ENCODE measurements at regions not wholly inside any gene's neighbourhood (a gene's known extent, or its start where the extent isn't known, plus 50 kb on each side); places are given as distances from the start of the nearest gene placed in this dataset.

DNA sequence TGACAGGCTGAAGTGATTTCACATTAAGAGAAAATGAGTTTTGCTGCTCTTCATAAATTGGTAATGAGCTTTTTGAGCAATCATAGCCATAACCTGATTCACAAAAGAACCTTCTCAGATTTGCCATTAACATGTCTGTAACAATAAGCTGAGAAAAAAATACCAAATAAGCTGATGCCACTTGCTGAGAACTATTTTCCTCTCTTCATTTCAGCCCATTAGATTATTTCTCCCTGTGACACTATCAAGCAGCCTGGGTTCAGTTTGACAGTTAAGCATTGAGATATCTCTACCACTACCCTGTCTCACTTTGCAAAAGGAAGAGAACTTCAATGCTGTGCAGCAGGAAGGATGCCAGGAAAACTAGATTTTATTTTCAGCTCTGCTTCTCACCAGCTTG is 673.9 kb downstream of the TRIB2 start:
- FAIRE-seq (no peak), ATAC-seq (no peak), DNase-seq (ENCODE audit: low read depth, low spot score) (no peak)
- RAD21 ChIA-PET (ENCODE audit: unreplicated experiment) = no interaction called here
- POLR2A ChIA-PET = no interaction called here
- SMC1A ChIA-PET (ENCODE audit: uncharacterized antibody, unreplicated experiment) = interaction anchor here (0.8 to 1.8 kb wide), 2 partner anchors 14 to 72 kb away, joined by 3 read pairs; no protein-coding TSS in a partner anchor
- Histone ChIP-seq H3K27ac (ENCODE audit: control insufficient read depth, insufficient read depth) (no peak overlapping the region), H3K27me3 (replicated peaks in 1 of 2; ENCODE audit: control insufficient read depth in 2 of 2, insufficient read depth in 2 of 2, low read length in 1 of 2) (no peaks in the 10 kb centered on the region), H3K4me2 (ENCODE audit: control insufficient read depth, insufficient read depth) (no peak overlapping the region), H3K4me3 (no peak overlapping the region), H4K20me1 (ENCODE audit: control insufficient read depth, insufficient read depth) (no peaks in the 10 kb centered on the region), H2AFZ (ENCODE audit: control insufficient read depth, low read depth, low read length) (no peak overlapping the region), H3K9ac (ENCODE audit: control insufficient read depth, insufficient read depth, low read length) (no peak overlapping the region), H3K36me3 (ENCODE audit: control insufficient read depth in 2 of 2, insufficient read depth in 2 of 2, low read length in 1 of 2) (no peaks in the 10 kb centered on the region), H3K9me3 (replicated peaks; ENCODE audit: control insufficient read depth, insufficient read depth, low read length) (no peaks in the 10 kb centered on the region), H3K79me2 (ENCODE audit: control insufficient read depth, insufficient read depth, low read length) (no peaks in the 10 kb centered on the region), H3K4me1 (ENCODE audit: control insufficient read depth, insufficient read depth, low read length) (no peaks in the 10 kb centered on the region)
- CTCF ChIA-PET = interaction anchor here (1.3 to 1.9 kb wide), 2 partner anchors 12 to 14 kb away, joined by 3 to 7 read pairs; no protein-coding TSS in a partner anchor
- intact Hi-C loops (cut with micrococcal nuclease; ENCODE audit: unreplicated experiment) (no loop called here), in situ Hi-C loops (cut with MboI) (no loop called here)
- TF ChIP-seq NR2C1 (IDR thresholded peaks at IDR 0.05) (no peak), JUNB (IDR thresholded peaks at IDR 0.05) (no peak), NRF1 (conservative IDR thresholded peaks at IDR 0.05; ENCODE audit: low read depth, low read length) (no peak), PAX5 (IDR thresholded peaks at IDR 0.05; ENCODE audit: borderline replicate concordance, low read depth, low read length) (no peak), ZNF622 (IDR thresholded peaks at IDR 0.05) (no peak), FOS (IDR thresholded peaks at IDR 0.05; ENCODE audit: borderline replicate concordance, extremely low read depth, insufficient read length) (no peak), JUND (IDR thresholded peaks at IDR 0.05; ENCODE audit: low read depth, low read length) (no peak), CREM (IDR thresholded peaks at IDR 0.05; ENCODE audit: low read depth) (no peak), RB1 (IDR thresholded peaks at IDR 0.05; ENCODE audit: borderline replicate concordance) (no peak), YY1 (IDR thresholded peaks at IDR 0.05; ENCODE audit: low read depth, low read length) (no peak), MEF2A (IDR thresholded peaks at IDR 0.05; ENCODE audit: insufficient read depth, low read depth, low read length) (no peak), ESRRA (IDR thresholded peaks at IDR 0.05; ENCODE audit: low read length) (no peak), GATAD2B (conservative IDR thresholded peaks at IDR 0.05; ENCODE audit: low read depth) (no peak), GABPA (IDR thresholded peaks at IDR 0.05; ENCODE audit: low read depth) (no peak), WRNIP1 (IDR thresholded peaks at IDR 0.05; ENCODE audit: borderline replicate concordance, low read depth, low read length) (no peak), HDAC6 (IDR thresholded peaks at IDR 0.05; ENCODE audit: unreplicated experiment) (no peak), RFX5 (IDR thresholded peaks at IDR 0.05; ENCODE audit: low read depth, low read length) (no peak), KLF5 (IDR thresholded peaks at IDR 0.05; ENCODE audit: partially characterized antibody) (no peak)
- TF ChIP-seq, protein P1, sequence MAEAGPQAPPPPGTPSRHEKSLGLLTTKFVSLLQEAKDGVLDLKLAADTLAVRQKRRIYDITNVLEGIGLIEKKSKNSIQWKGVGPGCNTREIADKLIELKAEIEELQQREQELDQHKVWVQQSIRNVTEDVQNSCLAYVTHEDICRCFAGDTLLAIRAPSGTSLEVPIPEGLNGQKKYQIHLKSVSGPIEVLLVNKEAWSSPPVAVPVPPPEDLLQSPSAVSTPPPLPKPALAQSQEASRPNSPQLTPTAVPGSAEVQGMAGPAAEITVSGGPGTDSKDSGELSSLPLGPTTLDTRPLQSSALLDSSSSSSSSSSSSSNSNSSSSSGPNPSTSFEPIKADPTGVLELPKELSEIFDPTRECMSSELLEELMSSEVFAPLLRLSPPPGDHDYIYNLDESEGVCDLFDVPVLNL (IDR thresholded peaks at IDR 0.05; ENCODE audit: low read depth, low read length) = no peak
- TF ChIP-seq, protein P2, sequence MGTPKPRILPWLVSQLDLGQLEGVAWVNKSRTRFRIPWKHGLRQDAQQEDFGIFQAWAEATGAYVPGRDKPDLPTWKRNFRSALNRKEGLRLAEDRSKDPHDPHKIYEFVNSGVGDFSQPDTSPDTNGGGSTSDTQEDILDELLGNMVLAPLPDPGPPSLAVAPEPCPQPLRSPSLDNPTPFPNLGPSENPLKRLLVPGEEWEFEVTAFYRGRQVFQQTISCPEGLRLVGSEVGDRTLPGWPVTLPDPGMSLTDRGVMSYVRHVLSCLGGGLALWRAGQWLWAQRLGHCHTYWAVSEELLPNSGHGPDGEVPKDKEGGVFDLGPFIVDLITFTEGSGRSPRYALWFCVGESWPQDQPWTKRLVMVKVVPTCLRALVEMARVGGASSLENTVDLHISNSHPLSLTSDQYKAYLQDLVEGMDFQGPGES (IDR thresholded peaks at IDR 0.05) = no peak
- no TSS peak for BruUV-seq (replicated peaks)
